Ishikawa (cell line): ENCODE measurements at regions not wholly inside any gene's neighbourhood (a gene's known extent, or its start where the extent isn't known, plus 50 kb on each side); places are given as distances from the start of the nearest gene placed in this dataset.

Experiments used
- CREB1 ChIP-seq: IDR thresholded peaks from 2 replicates; pipeline ENCODE4 v1.6.1; 2012; ENCODE audit warnings: low read depth
- EGR1 ChIP-seq: IDR thresholded peaks from 2 replicates; pipeline ENCODE4 v1.6.1; 2012
- EP300 ChIP-seq: IDR thresholded peaks from 2 replicates; pipeline ENCODE4 v1.6.1; 2012; ENCODE audit warnings: borderline replicate concordance
- TCF12 ChIP-seq: IDR thresholded peaks from 2 replicates; pipeline ENCODE4 v1.6.1; 2012; ENCODE audit warnings: low read depth
- TEAD4 ChIP-seq: IDR thresholded peaks from 2 replicates; pipeline ENCODE4 v1.6.1; 2012
- YY1 ChIP-seq: IDR thresholded peaks from 2 replicates; pipeline ENCODE4 v1.6.1; 2012; ENCODE audit warnings: low read depth
- ZBTB7A ChIP-seq: IDR thresholded peaks from 2 replicates; pipeline ENCODE4 v1.6.1; 2012; ENCODE audit warnings: low read depth
- TF ChIP-seq, protein P1 (sequence below): IDR thresholded peaks from 2 replicates; pipeline ENCODE4 v1.6.1; 2012
- TF ChIP-seq, protein P2 (sequence below): IDR thresholded peaks from 2 replicates; pipeline ENCODE4 v1.6.1; 2012

DNA sequence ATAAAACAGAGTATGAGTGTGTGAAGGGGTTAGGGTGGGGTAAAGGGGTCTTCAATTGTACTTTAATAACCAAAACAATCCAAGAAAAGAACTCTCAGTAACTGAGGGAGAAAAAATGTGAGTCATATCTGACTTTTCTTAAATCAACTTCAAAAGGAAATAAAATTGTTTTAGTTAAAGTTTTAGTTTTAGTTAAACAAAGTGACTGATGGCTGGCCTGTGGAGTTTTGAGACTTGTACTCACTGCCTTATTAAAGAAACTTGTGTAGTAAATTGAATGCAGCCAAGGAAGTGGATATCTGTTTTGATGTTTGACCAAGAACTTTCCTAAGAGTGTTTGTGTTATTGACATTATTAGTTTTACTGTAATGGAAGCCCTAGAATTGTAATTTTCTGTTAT lies 2032.6 kb downstream of the MAT2B start:
- TF ChIP-seq EP300, result no peak
- TF ChIP-seq, protein P1, sequence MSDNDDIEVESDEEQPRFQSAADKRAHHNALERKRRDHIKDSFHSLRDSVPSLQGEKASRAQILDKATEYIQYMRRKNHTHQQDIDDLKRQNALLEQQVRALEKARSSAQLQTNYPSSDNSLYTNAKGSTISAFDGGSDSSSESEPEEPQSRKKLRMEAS, result no peak
- no peak for TF ChIP-seq CREB1
- TF ChIP-seq TEAD4, result no peak
- TF ChIP-seq ZBTB7A, result no peak
- TF ChIP-seq, protein P2, sequence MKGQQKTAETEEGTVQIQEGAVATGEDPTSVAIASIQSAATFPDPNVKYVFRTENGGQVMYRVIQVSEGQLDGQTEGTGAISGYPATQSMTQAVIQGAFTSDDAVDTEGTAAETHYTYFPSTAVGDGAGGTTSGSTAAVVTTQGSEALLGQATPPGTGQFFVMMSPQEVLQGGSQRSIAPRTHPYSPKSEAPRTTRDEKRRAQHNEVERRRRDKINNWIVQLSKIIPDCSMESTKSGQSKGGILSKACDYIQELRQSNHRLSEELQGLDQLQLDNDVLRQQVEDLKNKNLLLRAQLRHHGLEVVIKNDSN, result no peak
- TF ChIP-seq YY1, result no peak
- TF ChIP-seq EGR1, result no peak
- no peak for TF ChIP-seq TCF12
